OCI-LY3 (cell line): ENCODE measurements at regions not wholly inside any gene's neighbourhood (a gene's known extent, or its start where the extent isn't known, plus 50 kb on each side); places are given as distances from the start of the nearest gene placed in this dataset.
"Not testable (repeated sequence)": the region's sequence is repeated elsewhere in the genome, so short reads cannot be mapped to it uniquely, and the experiment has no call there.

Source experiments
- H2AFZ ChIP-seq: fragments of 200-600, 300-600 bp; shearing (Covaris generic); 2 replicates; pipeline ENCODE4 v1.6.0; 2014; ENCODE audit warnings: antibody characterized with exemption, low read depth, low read length
- H3K27ac ChIP-seq: fragments of 200-600, 300-600 bp; sonication (generic); 2 replicates; pipeline ENCODE4 v1.5.1; 2014; ENCODE audit warnings: mild to moderate bottlenecking, low read length, moderate library complexity, mixed read lengths
- H3K27me3 ChIP-seq: fragments of 200-600, 300-600 bp; sonication (generic); 2 replicates; pipeline ENCODE4 v1.6.1; 2014; ENCODE audit warnings: low read depth, low read length, mixed read lengths
- H3K36me3 ChIP-seq: fragments of 200-600, 300-600 bp; sonication (generic); replicated peaks from 2 replicates; pipeline ENCODE3; 2014; ENCODE audit warnings: low read depth, low read length, mixed read lengths
- H3K4me1 ChIP-seq: fragments of 300-600, 200-600 bp; sonication (generic); 2 replicates; pipeline ENCODE4 v1.6.1; 2014; ENCODE audit warnings: low read length, mixed read lengths
- H3K4me2 ChIP-seq: fragments of 200-600, 300-600 bp; sonication (generic); 2 replicates; pipeline ENCODE4 v1.6.1; 2014; ENCODE audit warnings: low read length, mixed read lengths
- H3K4me3 ChIP-seq: fragments of 300-600, 200-600 bp; sonication (generic); 2 replicates; pipeline ENCODE4 v1.5.1; 2014; ENCODE audit warnings: antibody characterized with exemption, mild to moderate bottlenecking, low read length, moderate library complexity
- H3K79me2 ChIP-seq: fragments of 300-600, 200-600 bp; shearing (Covaris generic); 2 replicates; pipeline ENCODE4 v1.6.1; 2014; ENCODE audit warnings: mild to moderate bottlenecking, low read length, mixed read lengths
- H3K9ac ChIP-seq: fragments of 300-600, 200-600 bp; shearing (Covaris generic); 2 replicates; pipeline ENCODE4 v1.6.0; 2014; ENCODE audit warnings: mild to moderate bottlenecking, low read length, moderate library complexity
- H3K9me3 ChIP-seq: fragments of 200-600, 300-600 bp; shearing (Covaris generic); 2 replicates; pipeline ENCODE4 v1.6.1; 2014; ENCODE audit warnings: low read length, mixed read lengths; ENCODE audit not compliant: insufficient read depth
- H4K20me1 ChIP-seq: fragments of 200-600, 300-600 bp; sonication (generic); 2 replicates; pipeline ENCODE4 v1.6.1; 2016; ENCODE audit warnings: low read length, mixed read lengths; ENCODE audit not compliant: insufficient read depth
- CTCF ChIP-seq: fragments of 200-600, 300-600 bp; sonication (generic); IDR thresholded peaks from 2 replicates; pipeline ENCODE4 v1.5.1; 2014; ENCODE audit warnings: antibody characterized with exemption, low read length, low read depth
- EZH2phosphoT487 ChIP-seq: fragments of 200-600 bp; shearing (Covaris generic); IDR thresholded peaks from 2 replicates; pipeline ENCODE4 v1.6.1; 2018; ENCODE audit warnings: antibody characterized with exemption, mixed run types, low read depth

- H3K4me2 ChIP-seq, result no peak overlapping the region
- H3K4me3 ChIP-seq, result no peak overlapping the region
These were observed 96.6 kb upstream of the LRPAP1 start for GRCh38 chr4:3628868-3629175.

GRCh38 chr4:3627967-3628867, 96.0 kb upstream of the LRPAP1 start:
- not testable (repeated sequence) for H3K36me3 ChIP-seq, H3K27me3 ChIP-seq, H3K79me2 ChIP-seq, H3K4me3 ChIP-seq, H2AFZ ChIP-seq, H3K27ac ChIP-seq, H3K9me3 ChIP-seq, H4K20me1 ChIP-seq, H3K9ac ChIP-seq, H3K4me2 ChIP-seq, H3K4me1 ChIP-seq

More at GRCh38 chr4:3628868-3629175, 96.6 kb upstream of the LRPAP1 start:
- Histone ChIP-seq H3K9ac (no peak overlapping the region), H3K27ac (no peak overlapping the region), H3K27me3 (peaks cover 3% of the 10 kb centered on the region; the same call in 1 of the 2 replicates), H3K9me3 (no peaks in the 10 kb centered on the region), H3K79me2 (no peaks in the 10 kb centered on the region), H2AFZ (no peak overlapping the region), H3K36me3 (no peaks in the 10 kb centered on the region), H3K4me1 (no peaks in the 10 kb centered on the region), H4K20me1 (no peaks in the 10 kb centered on the region)
- no peak for TF ChIP-seq EZH2phosphoT487
- no peak for TF ChIP-seq CTCF

GRCh38 chr4:3627456-3627855, 95.2 kb upstream of the LRPAP1 start:
- not testable (repeated sequence) for H3K4me3 ChIP-seq, H3K4me2 ChIP-seq, H3K9ac ChIP-seq, H3K27ac ChIP-seq, H3K27me3 ChIP-seq, H3K9me3 ChIP-seq, H3K36me3 ChIP-seq, H2AFZ ChIP-seq, H3K79me2 ChIP-seq, H3K4me1 ChIP-seq, H4K20me1 ChIP-seq

GRCh38 chr4:3626131-3626884, 94.1 kb upstream of the LRPAP1 start:
- not testable (repeated sequence) for H3K27ac ChIP-seq, H3K4me2 ChIP-seq, H2AFZ ChIP-seq, H3K4me3 ChIP-seq, H3K27me3 ChIP-seq, H3K4me1 ChIP-seq, H3K36me3 ChIP-seq, H3K9ac ChIP-seq, H3K9me3 ChIP-seq, H3K79me2 ChIP-seq, H4K20me1 ChIP-seq

- H3K4me2 ChIP-seq, H3K9ac ChIP-seq, H3K4me1 ChIP-seq, H3K79me2 ChIP-seq, H3K4me3 ChIP-seq, H3K36me3 ChIP-seq, H4K20me1 ChIP-seq, H3K27me3 ChIP-seq, H3K27ac ChIP-seq, H2AFZ ChIP-seq, H3K9me3 ChIP-seq: not testable (repeated sequence)
These were observed 93.2 kb upstream of the LRPAP1 start for GRCh38 chr4:3625286-3625875.

GRCh38 chr4:3623809-3624329, 91.6 kb upstream of the LRPAP1 start:
- not testable (repeated sequence) for H3K27ac ChIP-seq, H4K20me1 ChIP-seq, H2AFZ ChIP-seq, H3K4me3 ChIP-seq, H3K9me3 ChIP-seq, H3K79me2 ChIP-seq, H3K36me3 ChIP-seq, H3K9ac ChIP-seq, H3K4me2 ChIP-seq, H3K4me1 ChIP-seq, H3K27me3 ChIP-seq
